ENCODE measurements at regions not wholly inside any gene's neighbourhood (a gene's known extent, or its start where the extent isn't known, plus 50 kb on each side); places are given as distances from the start of the nearest gene placed in this dataset.
"Not testable (repeated sequence)": the region's sequence is repeated elsewhere in the genome, so short reads cannot be mapped to it uniquely, and the experiment has no call there.

GRCh38 chr2:75982719-75983118, 272.0 kb upstream of the GCFC2 start:
- DNase-seq (ENCODE audit: low spot score): no peak
- intact Hi-C loops (cut with DNase I): no loop called here

GRCh38 chr2:75964646-75965045, 253.9 kb upstream of the GCFC2 start:
- no peak for DNase-seq (ENCODE audit: low spot score)
- intact Hi-C loops (cut with DNase I): no loop called here

GRCh38 chr2:75960472-75961009, 249.8 kb upstream of the GCFC2 start:
- intact Hi-C loops (cut with DNase I): no loop called here
- DNase-seq (ENCODE audit: low spot score): no peak

- no peak for DNase-seq (ENCODE audit: low spot score)
- intact Hi-C loops (cut with DNase I): no loop called here
These were observed 249.2 kb upstream of the GCFC2 start for GRCh38 chr2:75959724-75960471.

GRCh38 chr2:75954761-75955160, 244.0 kb upstream of the GCFC2 start:
- intact Hi-C loops (cut with DNase I): no loop called here
- no peak for DNase-seq (ENCODE audit: low spot score)

- DNase-seq (ENCODE audit: low spot score): no peak
- intact Hi-C loops (cut with DNase I): no loop called here
These were observed 241.5 kb upstream of the GCFC2 start for GRCh38 chr2:75952173-75952572.

- no peak for DNase-seq (ENCODE audit: low spot score)
- intact Hi-C loops (cut with DNase I): no loop called here
These were observed 238.8 kb upstream of the GCFC2 start for GRCh38 chr2:75949385-75950030.

- intact Hi-C loops (cut with DNase I): no loop called here
- DNase-seq (ENCODE audit: low spot score): no peak
These were observed 225.6 kb upstream of the GCFC2 start for GRCh38 chr2:75936311-75936710.

GRCh38 chr2:75932996-75933395, 222.3 kb upstream of the GCFC2 start:
- intact Hi-C loops (cut with DNase I): no loop called here
- DNase-seq (ENCODE audit: low spot score): no peak

GRCh38 chr2:75928093-75928492, 217.4 kb upstream of the GCFC2 start:
- DNase-seq (ENCODE audit: low spot score): no peak
- intact Hi-C loops (cut with DNase I): no loop called here

GRCh38 chr2:75925331-75926024, 214.8 kb upstream of the GCFC2 start:
- intact Hi-C loops (cut with DNase I): no loop called here
- DNase-seq (ENCODE audit: low spot score): no peak

GRCh38 chr2:75922191-75922590, 211.5 kb upstream of the GCFC2 start:
- no peak for DNase-seq (ENCODE audit: low spot score)
- intact Hi-C loops (cut with DNase I): no loop called here

- DNase-seq (ENCODE audit: low spot score): no peak
- intact Hi-C loops (cut with DNase I): no loop called here
These were observed 210.3 kb upstream of the GCFC2 start for GRCh38 chr2:75920859-75921551.

GRCh38 chr2:75915851-75916634, 205.3 kb upstream of the GCFC2 start:
- intact Hi-C loops (cut with DNase I): no loop called here
- no peak for DNase-seq (ENCODE audit: low spot score)

GRCh38 chr2:75896779-75897366, 186.2 kb upstream of the GCFC2 start:
- intact Hi-C loops (cut with DNase I): no loop called here
- no peak for DNase-seq (ENCODE audit: low spot score)

- intact Hi-C loops (cut with DNase I): no loop called here
- DNase-seq (ENCODE audit: low spot score): no peak
These were observed 183.5 kb upstream of the GCFC2 start for GRCh38 chr2:75894170-75894569.

- intact Hi-C loops (cut with DNase I): no loop called here
- DNase-seq (ENCODE audit: low spot score): no peak
These were observed 181.8 kb upstream of the GCFC2 start for GRCh38 chr2:75892490-75892889.

GRCh38 chr2:75882530-75882929, 171.8 kb upstream of the GCFC2 start:
- no peak for DNase-seq (ENCODE audit: low spot score)
- intact Hi-C loops (cut with DNase I): no loop called here

GRCh38 chr2:75875606-75876005, 164.9 kb upstream of the GCFC2 start:
- intact Hi-C loops (cut with DNase I); DNase-seq (ENCODE audit: low spot score): not testable (repeated sequence)
